DMS79 (cell line): ENCODE measurements at regions not wholly inside any gene's neighbourhood (a gene's known extent, or its start where the extent isn't known, plus 50 kb on each side); places are given as distances from the start of the nearest gene placed in this dataset.
A peak's percentile ranks its signal among the peaks of the same experiment; 100 is the strongest.

Source experiments
- DNase-seq: peaks from one replicate; lab custom pipeline; 2025; lab: John Stamatoyannopoulos, UW

- no peak for DNase-seq
Measured at GRCh38 chr14:42123526-42123925, 516.9 kb downstream of the LRFN5 start.

- DNase-seq, result no peak
Measured at GRCh38 chr14:42113358-42114069, 506.8 kb downstream of the LRFN5 start.

GRCh38 chr14:42112108-42112507 lies 505.4 kb downstream of the LRFN5 start:
- no peak for DNase-seq

GRCh38 chr14:42111355-42111754 lies 504.7 kb downstream of the LRFN5 start:
- DNase-seq, result no peak

- DNase-seq, result no peak
Measured at GRCh38 chr14:42110167-42110566, 503.5 kb downstream of the LRFN5 start.

- no peak for DNase-seq
Measured at GRCh38 chr14:42095155-42095554, 488.5 kb downstream of the LRFN5 start.

- no peak for DNase-seq
Measured at GRCh38 chr14:42090122-42090521, 483.4 kb downstream of the LRFN5 start.

GRCh38 chr14:42079911-42080310 lies 473.2 kb downstream of the LRFN5 start:
- no peak for DNase-seq

GRCh38 chr14:42078345-42078744 lies 471.7 kb downstream of the LRFN5 start:
- no peak for DNase-seq

- no peak for DNase-seq
Measured at GRCh38 chr14:42070031-42070430, 463.4 kb downstream of the LRFN5 start.

- DNase-seq, result peak; percentile 65
Measured at GRCh38 chr14:42057111-42057510, 450.4 kb downstream of the LRFN5 start.

GRCh38 chr14:42047421-42048055 lies 440.9 kb downstream of the LRFN5 start:
- DNase-seq, result no peak

GRCh38 chr14:42045383-42045782 lies 438.7 kb downstream of the LRFN5 start:
- DNase-seq, result no peak

GRCh38 chr14:42028607-42029006 lies 421.9 kb downstream of the LRFN5 start:
- no peak for DNase-seq

- DNase-seq, result no peak
Measured at GRCh38 chr14:42027271-42027670, 420.6 kb downstream of the LRFN5 start.

- no peak for DNase-seq
Measured at GRCh38 chr14:42023452-42023851, 416.8 kb downstream of the LRFN5 start.

- no peak for DNase-seq
Measured at GRCh38 chr14:42014301-42014700, 407.6 kb downstream of the LRFN5 start.

- no peak for DNase-seq
Measured at GRCh38 chr14:42013559-42013958, 406.9 kb downstream of the LRFN5 start.

GRCh38 chr14:42013153-42013552 lies 406.5 kb downstream of the LRFN5 start:
- no peak for DNase-seq

GRCh38 chr14:42011221-42011620 lies 404.5 kb downstream of the LRFN5 start:
- DNase-seq, result no peak

GRCh38 chr14:42004321-42004720 lies 397.6 kb downstream of the LRFN5 start:
- no peak for DNase-seq

- DNase-seq, result no peak
Measured at GRCh38 chr14:42002141-42002540, 395.5 kb downstream of the LRFN5 start.

GRCh38 chr14:42001431-42001830 lies 394.8 kb downstream of the LRFN5 start:
- no peak for DNase-seq

GRCh38 chr14:42000450-42000849 lies 393.8 kb downstream of the LRFN5 start:
- no peak for DNase-seq
